HEK293T (cell line): ENCODE measurements at regions not wholly inside any gene's neighbourhood (a gene's known extent, or its start where the extent isn't known, plus 50 kb on each side); places are given as distances from the start of the nearest gene placed in this dataset.

Experiments used
- BHLHE40 ChIP-seq: fragments of 450-650 bp; IDR thresholded peaks from 2 replicates; pipeline ENCODE4 v1.6.1; 2016; ENCODE audit warnings: mild to moderate bottlenecking, moderate library complexity, borderline replicate concordance
- FOXA1 ChIP-seq: fragments of 450-650 bp; IDR thresholded peaks from 2 replicates; pipeline ENCODE4 v1.6.1; 2016; ENCODE audit warnings: mild to moderate bottlenecking
- FOXK2 ChIP-seq: fragments of 450-650 bp; IDR thresholded peaks from 2 replicates; pipeline ENCODE4 v1.6.1; 2016; ENCODE audit warnings: mild to moderate bottlenecking
- HDGF ChIP-seq: fragments of 450-650 bp; IDR thresholded peaks from 2 replicates; pipeline ENCODE4 v1.6.1; 2017; ENCODE audit warnings: antibody characterized with exemption, borderline replicate concordance
- L3MBTL2 ChIP-seq: fragments of 450-650 bp; conservative IDR thresholded peaks from 2 replicates; pipeline ENCODE4 v1.6.1; 2016; ENCODE audit warnings: mild to moderate bottlenecking
- NFRKB ChIP-seq: fragments of 450-650 bp; IDR thresholded peaks from 2 replicates; pipeline ENCODE4 v1.6.1; 2016; ENCODE audit warnings: mild to moderate bottlenecking, moderate library complexity
- SP1 ChIP-seq: fragments of 450-650 bp; IDR thresholded peaks from 2 replicates; pipeline ENCODE4 v1.6.1; 2017
- SUZ12 ChIP-seq: fragments of 450-650 bp; IDR thresholded peaks from 2 replicates; pipeline ENCODE4 v1.6.1; 2016; ENCODE audit warnings: mild to moderate bottlenecking
- TARDBP ChIP-seq: fragments of 450-650 bp; IDR thresholded peaks from 2 replicates; pipeline ENCODE4 v1.6.1; 2016

DNA sequence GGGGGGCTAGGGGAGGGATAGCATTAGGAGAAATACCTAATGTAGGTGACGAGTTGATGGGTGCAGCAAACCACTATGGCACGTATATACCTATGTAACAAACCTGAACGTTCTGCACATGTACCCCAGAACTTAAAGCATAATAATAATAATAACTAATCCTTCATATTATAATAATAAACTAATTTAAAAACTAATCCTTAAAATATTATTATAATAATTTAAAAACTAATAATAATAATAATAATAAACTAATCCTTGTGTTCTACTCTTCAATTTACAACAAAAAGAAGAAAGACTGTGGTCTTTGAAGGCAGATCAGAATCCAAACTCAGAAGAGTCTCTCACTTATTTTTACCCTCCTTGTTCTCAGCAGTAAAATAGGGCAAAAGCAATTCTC, 774.9 kb downstream of the CDH8 start:
- no peak for TF ChIP-seq FOXK2
- no peak for TF ChIP-seq TARDBP
- no peak for TF ChIP-seq SP1
- TF ChIP-seq NFRKB: no peak
- TF ChIP-seq FOXA1: no peak
- no peak for TF ChIP-seq BHLHE40
- no peak for TF ChIP-seq SUZ12
- no peak for TF ChIP-seq HDGF
- TF ChIP-seq L3MBTL2: no peak
